HFF-Myc (cell line): ENCODE measurements at regions not wholly inside any gene's neighbourhood (a gene's known extent, or its start where the extent isn't known, plus 50 kb on each side); places are given as distances from the start of the nearest gene placed in this dataset.

Source experiments
- DNase-seq: peaks from one replicate; pipeline ENCODE4 v3.0.0-alpha.2; 2011; ENCODE audit warnings: low read depth; ENCODE audit errors: extremely low read depth
- H3K4me3 ChIP-seq: replicated peaks from 2 replicates; pipeline ENCODE4 v1.5.1; 2011; ENCODE audit warnings: low read depth, mild to moderate bottlenecking, control low read depth, low read length
- CTCF ChIP-seq: IDR thresholded peaks from 2 replicates; pipeline ENCODE4 v1.5.1; 2012; ENCODE audit warnings: mild to moderate bottlenecking, low read depth, low read length, control low read depth; ENCODE audit errors: missing control alignments

- TF ChIP-seq CTCF, result no peak
- no peak overlapping the region for H3K4me3 ChIP-seq
- DNase-seq, result no peak
Observed at GRCh38 chr20:6892724-6893123, 125.2 kb downstream of the BMP2 start.

- TF ChIP-seq CTCF, result no peak
- DNase-seq, result no peak
- H3K4me3 ChIP-seq, result no peak overlapping the region
Observed at GRCh38 chr20:6898928-6899327, 131.4 kb downstream of the BMP2 start.

- no peak overlapping the region for H3K4me3 ChIP-seq
- TF ChIP-seq CTCF, result no peak
Observed at GRCh38 chr20:6906871-6907270, 139.4 kb downstream of the BMP2 start.

GRCh38 chr20:6908673-6909072, 141.2 kb downstream of the BMP2 start:
- H3K4me3 ChIP-seq, result no peak overlapping the region
- no peak for DNase-seq
- no peak for TF ChIP-seq CTCF

More at GRCh38 chr20:6906871-6907270, 139.4 kb downstream of the BMP2 start:
- DNase-seq, result no peak

GRCh38 chr20:6909608-6910007, 142.1 kb downstream of the BMP2 start:
- TF ChIP-seq CTCF, result no peak
- no peak overlapping the region for H3K4me3 ChIP-seq
- DNase-seq, result no peak

- no peak for DNase-seq
- no peak for TF ChIP-seq CTCF
- no peak overlapping the region for H3K4me3 ChIP-seq
Observed at GRCh38 chr20:6914986-6915385, 147.5 kb downstream of the BMP2 start.

- no peak for DNase-seq
- H3K4me3 ChIP-seq, result no peak overlapping the region
- no peak for TF ChIP-seq CTCF
Observed at GRCh38 chr20:6916938-6917337, 149.5 kb downstream of the BMP2 start.
